Left ventricle myocardium inferior (tissue), 1 donor: ENCODE measurements at regions not wholly inside any gene's neighbourhood (a gene's known extent, or its start where the extent isn't known, plus 50 kb on each side); places are given as distances from the start of the nearest gene placed in this dataset.

Experiments
- DNase-seq: peaks from one replicate; pipeline ENCODE4 v3.0.0-alpha.2; 2020
- H3K27ac ChIP-seq: fragments of 200-600 bp; replicated peaks from 2 replicates; pipeline ENCODE4 v1.8.0; 2021
- H3K27me3 ChIP-seq: fragments of 200-600 bp; 2 replicates; pipeline ENCODE4 v1.8.0; 2021; ENCODE audit warnings: low read depth
- H3K36me3 ChIP-seq: fragments of 200-600 bp; 2 replicates; pipeline ENCODE4 v1.8.0; 2021
- H3K4me1 ChIP-seq: fragments of 200-600 bp; 2 replicates; pipeline ENCODE4 v1.8.0; 2021
- H3K4me3 ChIP-seq: fragments of 200-600 bp; 2 replicates; pipeline ENCODE4 v1.8.0; 2021; ENCODE audit warnings: mild to moderate bottlenecking, moderate library complexity
- H3K9me3 ChIP-seq: fragments of 200-600 bp; replicated peaks from 2 replicates; pipeline ENCODE4 v1.8.0; 2021
- CTCF ChIP-seq: fragments of 200-600 bp; IDR thresholded peaks from 2 replicates; pipeline ENCODE4 v1.8.0; 2021; ENCODE audit warnings: antibody characterized with exemption, mild to moderate bottlenecking, borderline replicate concordance
- intact Hi-C: fragments of 100-400 bp; cut with micrococcal nuclease; formaldehyde crosslinking; loops from one replicate; pipeline ENCODE4 v1.11.0; 2022
- donor health status: DM: no; HTN: yes; CAD: no; lungs with severe emphysema.

GRCh38 chr11:116310698-116311097 lies 462.1 kb downstream of the BUD13 start:
- intact Hi-C loops, result no loop called here
- no peak for TF ChIP-seq CTCF
- DNase-seq, result no peak

GRCh38 chr11:116310226-116310625 lies 462.6 kb downstream of the BUD13 start:
- intact Hi-C loops, result no loop called here
- H3K27me3 ChIP-seq, result peaks cover 7% of the 10 kb centered on the region
- no peak overlapping the region for H3K4me3 ChIP-seq
- no peak for DNase-seq
- peaks cover 14% of the 10 kb centered on the region for H3K4me1 ChIP-seq
- H3K27ac ChIP-seq, result no peak overlapping the region
- no peaks in the 10 kb centered on the region for H3K9me3 ChIP-seq
- no peak for TF ChIP-seq CTCF
- H3K36me3 ChIP-seq, result no peaks in the 10 kb centered on the region

More at GRCh38 chr11:116310698-116311097, 462.1 kb downstream of the BUD13 start:
- no peaks in the 10 kb centered on the region for H3K9me3 ChIP-seq
- H3K4me3 ChIP-seq, result no peak overlapping the region
- H3K36me3 ChIP-seq, result no peaks in the 10 kb centered on the region
- peaks cover 14% of the 10 kb centered on the region for H3K4me1 ChIP-seq
- no peak overlapping the region for H3K27ac ChIP-seq
- peaks cover 7% of the 10 kb centered on the region for H3K27me3 ChIP-seq

GRCh38 chr11:116309446-116309845 lies 463.3 kb downstream of the BUD13 start:
- no peaks in the 10 kb centered on the region for H3K36me3 ChIP-seq
- intact Hi-C loops, result no loop called here
- H3K27me3 ChIP-seq, result peaks cover 7% of the 10 kb centered on the region
- DNase-seq, result no peak
- no peaks in the 10 kb centered on the region for H3K9me3 ChIP-seq
- TF ChIP-seq CTCF, result no peak
- peaks cover 14% of the 10 kb centered on the region for H3K4me1 ChIP-seq
- no peak overlapping the region for H3K4me3 ChIP-seq
- no peak overlapping the region for H3K27ac ChIP-seq

GRCh38 chr11:116302756-116303155 lies 470.0 kb downstream of the BUD13 start:
- no peaks in the 10 kb centered on the region for H3K36me3 ChIP-seq
- no peak for TF ChIP-seq CTCF
- no peak overlapping the region for H3K27ac ChIP-seq
- no peak for DNase-seq
- no peaks in the 10 kb centered on the region for H3K9me3 ChIP-seq
- no peaks in the 10 kb centered on the region for H3K4me1 ChIP-seq
- peaks cover 23% of the 10 kb centered on the region for H3K27me3 ChIP-seq
- intact Hi-C loops, result no loop called here
- H3K4me3 ChIP-seq, result no peak overlapping the region

- no peaks in the 10 kb centered on the region for H3K4me1 ChIP-seq
- intact Hi-C loops, result no loop called here
Measured at GRCh38 chr11:116301141-116301540, 471.6 kb downstream of the BUD13 start.

More at GRCh38 chr11:116301141-116301540, 471.6 kb downstream of the BUD13 start:
- TF ChIP-seq CTCF, result no peak
- Histone ChIP-seq H3K27ac (no peak overlapping the region), H3K27me3 (peaks cover 18% of the 10 kb centered on the region), H3K36me3 (no peaks in the 10 kb centered on the region), H3K9me3 (no peaks in the 10 kb centered on the region), H3K4me3 (no peak overlapping the region)
- no peak for DNase-seq
